ENCODE measurements at regions not wholly inside any gene's neighbourhood (a gene's known extent, or its start where the extent isn't known, plus 50 kb on each side); places are given as distances from the start of the nearest gene placed in this dataset.

GRCh38 chr11:129248618-129249017 lies 56.5 kb upstream of the ARHGAP32 start:
- Histone ChIP-seq H3K9me3 (ENCODE audit: control insufficient read depth, insufficient read depth, low read depth, low read length) (no peaks in the 10 kb centered on the region), H3K36me3 (ENCODE audit: control insufficient read depth, insufficient read depth, low read length) (no peaks in the 10 kb centered on the region), H3K4me1 (ENCODE audit: control insufficient read depth, insufficient read depth, low read length) (peaks cover 24% of the 10 kb centered on the region), H3K27me3 (ENCODE audit: control insufficient read depth, insufficient read depth, low read length) (no peaks in the 10 kb centered on the region), H3K27ac (ENCODE audit: low read depth, low read length) (no peak overlapping the region), H3K4me3 (ENCODE audit: low read depth, low read length) (no peak overlapping the region), H3K9ac (ENCODE audit: low read length) (no peak overlapping the region)

- H3K36me3 ChIP-seq (ENCODE audit: control insufficient read depth, insufficient read depth, low read length) = no peaks in the 10 kb centered on the region
- H3K4me3 ChIP-seq (ENCODE audit: low read depth, low read length) = no peak overlapping the region
- no peak overlapping the region for H3K27ac ChIP-seq (ENCODE audit: low read depth, low read length)
- 0 out of 2 replicates have a peak, but pooled peaks cover 2% of the 10 kb centered on the region for H3K9me3 ChIP-seq (ENCODE audit: control insufficient read depth, insufficient read depth, low read depth, low read length)
- no peaks in the 10 kb centered on the region for H3K27me3 ChIP-seq (ENCODE audit: control insufficient read depth, insufficient read depth, low read length)
- peaks cover 12% of the 10 kb centered on the region for H3K4me1 ChIP-seq (ENCODE audit: control insufficient read depth, insufficient read depth, low read length)
- H3K9ac ChIP-seq (ENCODE audit: low read length) = no peak overlapping the region
Observed at GRCh38 chr11:129247135-129247534, 55.0 kb upstream of the ARHGAP32 start.

GRCh38 chr11:129242855-129243254 lies 50.7 kb upstream of the ARHGAP32 start:
- no peaks in the 10 kb centered on the region for H3K4me1 ChIP-seq (ENCODE audit: control insufficient read depth, insufficient read depth, low read length)
- no peak overlapping the region for H3K27ac ChIP-seq (ENCODE audit: low read depth, low read length)
- H3K9me3 ChIP-seq (ENCODE audit: control insufficient read depth, insufficient read depth, low read depth, low read length) = 0 out of 2 replicates have a peak, but pooled peaks cover 2% of the 10 kb centered on the region
- no peaks in the 10 kb centered on the region for H3K36me3 ChIP-seq (ENCODE audit: control insufficient read depth, insufficient read depth, low read length)
- H3K27me3 ChIP-seq (ENCODE audit: control insufficient read depth, insufficient read depth, low read length) = no peaks in the 10 kb centered on the region
- no peak overlapping the region for H3K4me3 ChIP-seq (ENCODE audit: low read depth, low read length)
- H3K9ac ChIP-seq (ENCODE audit: low read length) = no peak overlapping the region
